ENCODE measurements at regions not wholly inside any gene's neighbourhood (a gene's known extent, or its start where the extent isn't known, plus 50 kb on each side); places are given as distances from the start of the nearest gene placed in this dataset.
"Not testable (repeated sequence)": the region's sequence is repeated elsewhere in the genome, so short reads cannot be mapped to it uniquely, and the experiment has no call there.

DNA sequence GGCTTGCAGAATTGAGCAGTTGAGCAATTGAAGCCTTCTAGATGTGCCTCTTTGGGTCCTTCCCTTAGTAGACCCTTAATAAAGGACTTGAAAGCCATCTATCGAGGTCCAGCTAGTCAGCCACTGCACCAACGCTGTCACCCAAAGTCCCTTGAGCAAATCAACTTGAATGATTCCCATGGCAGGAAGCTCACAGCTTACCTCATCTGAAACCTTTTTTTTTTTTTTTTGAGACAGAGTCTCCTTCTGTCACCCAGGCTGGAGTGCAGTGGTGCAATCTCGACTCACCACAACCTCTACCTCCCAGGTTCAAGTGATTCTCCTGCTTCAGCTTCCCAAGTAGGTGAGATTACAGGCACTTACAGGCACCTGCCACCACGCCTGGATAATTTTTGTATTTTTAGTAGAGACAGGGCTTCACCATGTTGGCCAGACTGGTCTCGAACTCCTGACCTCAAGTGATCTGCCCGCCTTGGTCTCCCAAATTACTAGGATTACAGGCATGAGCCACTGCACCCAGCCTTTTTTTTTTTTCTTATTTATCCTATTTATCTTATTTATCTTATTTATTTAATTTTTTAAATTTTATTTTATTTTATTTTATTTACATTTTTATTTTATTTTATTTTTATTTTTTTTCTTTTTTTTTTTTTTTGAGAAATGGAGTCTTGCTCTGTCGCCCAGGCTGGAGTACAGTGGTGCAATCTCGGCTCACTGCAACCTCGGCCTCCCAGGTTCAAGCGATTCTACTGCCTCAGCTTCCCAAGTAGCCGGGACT lies 143.8 kb downstream of the NUFIP1 start:
- TF ChIP-seq, protein P1, sequence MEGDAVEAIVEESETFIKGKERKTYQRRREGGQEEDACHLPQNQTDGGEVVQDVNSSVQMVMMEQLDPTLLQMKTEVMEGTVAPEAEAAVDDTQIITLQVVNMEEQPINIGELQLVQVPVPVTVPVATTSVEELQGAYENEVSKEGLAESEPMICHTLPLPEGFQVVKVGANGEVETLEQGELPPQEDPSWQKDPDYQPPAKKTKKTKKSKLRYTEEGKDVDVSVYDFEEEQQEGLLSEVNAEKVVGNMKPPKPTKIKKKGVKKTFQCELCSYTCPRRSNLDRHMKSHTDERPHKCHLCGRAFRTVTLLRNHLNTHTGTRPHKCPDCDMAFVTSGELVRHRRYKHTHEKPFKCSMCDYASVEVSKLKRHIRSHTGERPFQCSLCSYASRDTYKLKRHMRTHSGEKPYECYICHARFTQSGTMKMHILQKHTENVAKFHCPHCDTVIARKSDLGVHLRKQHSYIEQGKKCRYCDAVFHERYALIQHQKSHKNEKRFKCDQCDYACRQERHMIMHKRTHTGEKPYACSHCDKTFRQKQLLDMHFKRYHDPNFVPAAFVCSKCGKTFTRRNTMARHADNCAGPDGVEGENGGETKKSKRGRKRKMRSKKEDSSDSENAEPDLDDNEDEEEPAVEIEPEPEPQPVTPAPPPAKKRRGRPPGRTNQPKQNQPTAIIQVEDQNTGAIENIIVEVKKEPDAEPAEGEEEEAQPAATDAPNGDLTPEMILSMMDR (IDR thresholded peaks at IDR 0.05 in 8 of 11, conservative IDR thresholded peaks at IDR 0.05 in 3 of 11) = not testable (repeated sequence)
- TF ChIP-seq POLR2AphosphoS5 (IDR thresholded peaks at IDR 0.05) = not testable (repeated sequence)

Data from spleen (tissue), 7 donors.